NCI-H2081 (cell line): ENCODE measurements at regions not wholly inside any gene's neighbourhood (a gene's known extent, or its start where the extent isn't known, plus 50 kb on each side); places are given as distances from the start of the nearest gene placed in this dataset.
"Not testable (repeated sequence)": the region's sequence is repeated elsewhere in the genome, so short reads cannot be mapped to it uniquely, and the experiment has no call there.

Source experiments
- DNase-seq, 2 experiments: peaks; one replicate each; lab custom pipeline; 2025; lab: John Stamatoyannopoulos, UW

GRCh38 chr21:17139159-17139558, 373.7 kb upstream of the CXADR start:
- DNase-seq = not testable (repeated sequence)

- no peak for DNase-seq
Measured at GRCh38 chr21:17139696-17140095, 373.1 kb upstream of the CXADR start.

GRCh38 chr21:17146426-17146825, 366.4 kb upstream of the CXADR start:
- no peak for DNase-seq

GRCh38 chr21:17159697-17160096, 353.1 kb upstream of the CXADR start:
- no peak for DNase-seq

GRCh38 chr21:17185674-17186073, 327.2 kb upstream of the CXADR start:
- no peak for DNase-seq

- DNase-seq = no peak
Measured at GRCh38 chr21:17189963-17190362, 322.9 kb upstream of the CXADR start.

- DNase-seq = no peak
Measured at GRCh38 chr21:17191346-17191993, 321.4 kb upstream of the CXADR start.

- DNase-seq = no peak
Measured at GRCh38 chr21:17195351-17195750, 317.5 kb upstream of the CXADR start.

- DNase-seq = no peak
Measured at GRCh38 chr21:17195976-17196375, 316.9 kb upstream of the CXADR start.

- DNase-seq = no peak
Measured at GRCh38 chr21:17196623-17197022, 316.2 kb upstream of the CXADR start.

- DNase-seq = no peak
Measured at GRCh38 chr21:17197996-17198395, 314.8 kb upstream of the CXADR start.

- no peak for DNase-seq
Measured at GRCh38 chr21:17200250-17200649, 312.6 kb upstream of the CXADR start.

- DNase-seq = no peak
Measured at GRCh38 chr21:17201741-17202260, 311.0 kb upstream of the CXADR start.

GRCh38 chr21:17214801-17215200, 298.0 kb upstream of the CXADR start:
- DNase-seq = no peak

GRCh38 chr21:17219050-17219449, 293.8 kb upstream of the CXADR start:
- not testable (repeated sequence) for DNase-seq

- no peak for DNase-seq
Measured at GRCh38 chr21:17231124-17231523, 281.7 kb upstream of the CXADR start.

- no peak for DNase-seq
Measured at GRCh38 chr21:17231771-17232170, 281.1 kb upstream of the CXADR start.

GRCh38 chr21:17238468-17238867, 274.4 kb upstream of the CXADR start:
- DNase-seq = no peak

GRCh38 chr21:17250778-17251241, 262.0 kb upstream of the CXADR start:
- peak; percentile 16 to 68 for DNase-seq

- no peak for DNase-seq
Measured at GRCh38 chr21:17257784-17258183, 255.1 kb upstream of the CXADR start.

- DNase-seq = no peak
Measured at GRCh38 chr21:17264182-17264581, 248.7 kb upstream of the CXADR start.

- no peak for DNase-seq
Measured at GRCh38 chr21:17269760-17270159, 243.1 kb upstream of the CXADR start.

GRCh38 chr21:17270229-17270628, 242.6 kb upstream of the CXADR start:
- DNase-seq = peak; percentile 12 to 57

GRCh38 chr21:17279663-17280062, 233.2 kb upstream of the CXADR start:
- DNase-seq = no peak
